Vagina (tissue), 2 donors: ENCODE measurements at regions not wholly inside any gene's neighbourhood (a gene's known extent, or its start where the extent isn't known, plus 50 kb on each side); places are given as distances from the start of the nearest gene placed in this dataset.

Experiments
- POLR2A ChIP-seq, 2 donors: fragments of 450-650 bp; IDR thresholded peaks; one replicate each; pipeline ENCODE4 v1.6.1; 2017; ENCODE audit warnings: antibody characterized with exemption in 2 of 2, mild to moderate bottlenecking in 2 of 2, moderate library complexity in 2 of 2
- POLR2AphosphoS5 ChIP-seq, 2 donors: sonication (generic); formaldehyde crosslinking; IDR thresholded peaks; one replicate each; pipeline ENCODE4 v1.9.0; 2017; ENCODE audit warnings: antibody characterized with exemption in 2 of 2, mild to moderate bottlenecking in 2 of 2, low read depth in 1 of 2; ENCODE audit not compliant: insufficient read depth in 1 of 2
- TF ChIP-seq, protein P1 (sequence below), 3 experiments: fragments of 450-650 bp in 2 of 3; fragments of 200-600 bp in 1 of 3; sonication (generic) in 1 of 3; IDR thresholded peaks; one replicate each; pipeline ENCODE4 v1.5.1; 2017 to 2019; ENCODE audit warnings: antibody characterized with exemption in 3 of 3, mild to moderate bottlenecking in 2 of 3, moderate library complexity in 2 of 3

DNA sequence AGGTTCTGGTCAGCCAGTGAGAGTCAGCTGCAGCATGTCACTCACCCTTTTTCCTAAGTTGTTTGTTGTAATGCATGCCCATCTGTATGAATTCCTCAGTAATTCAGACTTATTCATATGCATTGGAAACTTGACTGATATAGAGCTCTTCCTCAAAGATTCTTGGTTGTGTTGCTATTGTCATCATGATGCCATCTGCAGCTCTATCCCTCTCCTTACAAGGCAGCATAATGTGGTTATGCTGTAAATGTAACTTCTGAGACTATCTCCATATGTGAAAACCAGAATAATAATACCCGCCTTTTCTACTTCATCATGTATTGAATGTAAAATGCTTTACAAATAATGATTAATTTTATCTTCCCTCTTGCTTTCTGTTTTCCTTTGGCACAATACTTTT is 252.6 kb upstream of the MTPN start:
- TF ChIP-seq POLR2A (IDR thresholded peaks at IDR 0.05) (no peak), POLR2AphosphoS5 (IDR thresholded peaks at IDR 0.05; ENCODE audit: insufficient read depth in 1 of 2, low read depth in 1 of 2) (no peak)
- TF ChIP-seq, protein P1, sequence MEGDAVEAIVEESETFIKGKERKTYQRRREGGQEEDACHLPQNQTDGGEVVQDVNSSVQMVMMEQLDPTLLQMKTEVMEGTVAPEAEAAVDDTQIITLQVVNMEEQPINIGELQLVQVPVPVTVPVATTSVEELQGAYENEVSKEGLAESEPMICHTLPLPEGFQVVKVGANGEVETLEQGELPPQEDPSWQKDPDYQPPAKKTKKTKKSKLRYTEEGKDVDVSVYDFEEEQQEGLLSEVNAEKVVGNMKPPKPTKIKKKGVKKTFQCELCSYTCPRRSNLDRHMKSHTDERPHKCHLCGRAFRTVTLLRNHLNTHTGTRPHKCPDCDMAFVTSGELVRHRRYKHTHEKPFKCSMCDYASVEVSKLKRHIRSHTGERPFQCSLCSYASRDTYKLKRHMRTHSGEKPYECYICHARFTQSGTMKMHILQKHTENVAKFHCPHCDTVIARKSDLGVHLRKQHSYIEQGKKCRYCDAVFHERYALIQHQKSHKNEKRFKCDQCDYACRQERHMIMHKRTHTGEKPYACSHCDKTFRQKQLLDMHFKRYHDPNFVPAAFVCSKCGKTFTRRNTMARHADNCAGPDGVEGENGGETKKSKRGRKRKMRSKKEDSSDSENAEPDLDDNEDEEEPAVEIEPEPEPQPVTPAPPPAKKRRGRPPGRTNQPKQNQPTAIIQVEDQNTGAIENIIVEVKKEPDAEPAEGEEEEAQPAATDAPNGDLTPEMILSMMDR (IDR thresholded peaks at IDR 0.05), result no peak
